ENCODE measurements at regions not wholly inside any gene's neighbourhood (a gene's known extent, or its start where the extent isn't known, plus 50 kb on each side); places are given as distances from the start of the nearest gene placed in this dataset.

DNA sequence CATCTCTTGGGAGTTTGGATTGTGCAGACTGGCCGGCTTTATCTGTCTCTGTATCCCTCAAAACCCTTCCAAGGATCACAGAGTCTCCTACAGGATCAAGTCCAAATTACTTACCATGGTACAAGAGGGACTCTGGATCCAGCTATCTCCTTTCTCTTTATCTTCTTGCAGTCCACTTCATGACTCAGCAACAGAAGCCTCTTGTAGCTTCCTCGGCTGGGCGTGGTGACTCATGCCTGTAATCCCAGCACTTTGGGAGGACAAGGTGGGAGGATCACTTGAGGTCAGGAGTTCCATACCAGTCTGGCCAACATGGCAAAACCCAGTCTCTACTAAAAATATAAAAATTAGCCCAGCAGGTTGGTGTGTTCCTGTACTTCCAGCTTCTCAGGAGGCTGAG lies 189.7 kb downstream of the BCAT1 start:
- no peak for DNase-seq (ENCODE audit: low read depth, low spot score)

DNA sequence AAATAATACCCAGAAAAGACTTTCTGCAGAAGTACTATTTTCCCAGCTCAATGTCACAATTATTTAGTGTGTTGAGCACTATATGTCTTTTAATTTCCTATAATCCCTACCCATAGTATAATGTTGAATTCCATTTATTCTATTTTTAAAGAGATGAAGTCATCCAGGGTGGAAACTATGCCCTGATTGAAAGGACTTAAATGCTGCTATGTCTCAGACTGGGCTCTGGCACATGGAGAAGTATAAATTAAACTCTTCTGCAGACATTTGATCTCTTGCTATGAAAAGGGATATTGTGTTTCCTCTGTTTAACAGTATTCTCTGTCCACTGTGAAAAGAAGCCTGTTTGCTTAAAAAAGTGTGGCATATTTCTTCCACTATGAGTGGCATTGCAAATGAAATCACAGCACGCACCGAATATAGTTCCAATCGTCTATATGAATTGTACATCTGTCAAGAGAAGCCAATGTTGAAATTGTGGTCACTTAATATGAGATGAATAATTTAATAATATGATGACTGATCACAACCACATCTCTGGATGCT lies 192.3 kb downstream of the BCAT1 start:
- DNase-seq (ENCODE audit: low read depth, low spot score), result peak; percentile 15

DNA sequence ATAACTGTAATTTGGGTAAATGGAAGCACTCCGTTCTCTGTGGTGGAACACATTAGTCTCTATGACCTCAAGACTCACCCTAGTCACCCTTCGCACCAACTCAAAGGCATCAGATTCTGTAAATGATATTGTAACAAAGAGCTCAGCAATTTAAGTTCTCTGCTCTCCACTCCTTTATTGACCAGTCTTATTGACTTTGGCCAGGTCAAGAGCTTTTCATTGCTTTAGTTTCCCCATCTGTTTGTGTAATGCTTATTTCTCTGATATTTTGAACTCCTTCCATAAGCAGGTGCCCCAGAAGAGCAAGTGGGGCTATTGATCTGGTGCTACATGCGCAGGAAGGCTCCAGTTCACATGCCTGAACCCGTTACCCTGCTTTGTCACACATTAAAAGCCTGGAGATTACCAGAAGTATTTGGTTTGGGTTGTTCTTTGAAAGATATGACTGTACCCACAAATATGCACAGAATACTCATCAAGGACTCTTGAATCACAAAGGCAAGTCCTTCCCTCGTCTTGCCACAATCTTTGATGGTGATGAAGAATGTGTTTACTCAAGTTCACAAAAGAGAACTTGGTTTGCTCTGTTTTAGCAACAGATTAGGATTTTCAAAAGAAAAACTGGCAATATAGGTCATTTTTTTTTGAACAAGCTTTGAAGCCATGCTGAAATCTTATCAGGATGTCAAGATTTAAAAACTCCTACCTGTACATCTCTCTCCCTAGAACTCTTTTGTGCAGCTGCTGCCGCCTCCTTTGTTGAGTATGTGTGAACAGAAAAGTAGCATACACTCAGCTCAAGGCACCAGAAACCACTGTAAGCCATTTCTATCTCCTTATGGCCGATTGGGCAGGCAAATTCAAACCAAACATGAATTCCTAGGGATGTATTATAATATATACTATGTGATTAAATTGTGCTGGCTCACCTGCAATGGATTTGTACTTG lies 193.9 kb downstream of the BCAT1 start:
- peak; percentile 90 for DNase-seq (ENCODE audit: low read depth, low spot score)

DNA sequence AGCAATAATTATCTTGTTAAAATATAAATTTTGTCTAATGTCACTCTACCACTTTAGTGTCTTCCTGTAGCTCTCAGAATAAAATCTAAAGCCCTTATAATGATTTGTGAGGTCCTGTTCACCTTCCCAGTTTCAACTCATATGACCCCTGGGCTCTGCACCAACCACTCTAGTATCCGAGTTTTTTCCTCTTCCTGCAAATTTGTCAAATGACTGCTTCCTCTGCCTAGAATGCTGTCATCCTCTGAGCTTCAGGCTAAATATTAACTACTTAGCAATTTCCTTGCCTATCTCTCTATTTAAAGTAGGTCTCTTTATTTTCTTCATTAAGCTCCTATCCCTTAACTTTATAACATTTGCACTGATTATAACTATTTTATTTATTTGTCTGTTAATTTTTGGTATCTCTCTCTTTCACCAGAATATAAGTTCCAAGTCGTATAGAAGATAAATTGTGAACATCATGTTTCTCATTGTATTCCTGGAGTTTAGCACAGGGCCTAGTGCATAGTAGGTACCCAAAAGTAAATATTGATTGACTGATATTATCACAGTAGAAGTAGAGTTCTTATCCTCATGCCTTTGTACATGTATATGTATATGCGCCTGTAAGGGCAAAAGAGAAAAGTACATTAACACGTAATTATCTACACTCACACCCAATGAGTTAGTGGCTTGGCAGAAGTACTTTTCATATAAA lies 196.0 kb downstream of the BCAT1 start:
- DNase-seq (ENCODE audit: low read depth, low spot score), result no peak

DNA sequence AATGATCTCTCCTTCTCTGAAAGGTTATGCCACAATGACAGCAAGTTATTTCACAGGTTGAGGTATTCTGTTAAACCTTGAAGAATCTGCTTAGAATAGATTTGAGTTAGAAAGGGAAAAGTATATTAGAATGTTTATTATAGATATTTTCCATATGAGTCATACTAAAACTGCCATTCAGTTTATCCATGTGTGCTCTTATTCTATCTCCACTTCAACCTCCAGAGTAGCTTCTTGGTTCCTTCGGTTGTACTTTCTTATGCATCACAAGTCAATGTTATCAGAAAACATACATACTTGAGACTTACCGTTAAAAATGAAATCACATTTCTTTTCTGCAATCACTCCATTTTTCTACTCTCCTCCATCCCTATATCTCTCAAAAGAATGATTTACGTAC lies 197.7 kb downstream of the BCAT1 start:
- no peak for DNase-seq (ENCODE audit: low read depth, low spot score)

DNA sequence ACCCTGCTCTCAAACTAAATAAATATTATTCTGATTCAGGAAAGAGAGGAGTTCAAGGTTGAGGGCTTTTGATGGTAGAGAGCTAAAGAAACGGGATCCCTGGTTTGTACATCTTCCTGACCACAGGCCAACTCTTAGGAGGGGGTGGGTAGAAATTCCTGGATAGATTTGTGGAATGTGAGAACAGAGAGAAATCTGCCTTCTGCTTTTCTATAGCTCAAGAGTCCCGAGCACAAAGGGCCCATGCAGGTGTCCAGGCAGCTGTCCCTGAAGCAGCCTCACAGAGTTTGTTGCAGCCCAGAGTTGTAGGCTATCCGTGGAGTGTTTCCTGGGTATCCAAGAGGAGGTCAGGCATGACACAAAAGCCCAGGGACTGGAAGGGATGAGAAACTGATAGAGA lies 198.6 kb downstream of the BCAT1 start:
- DNase-seq (ENCODE audit: low read depth, low spot score), result peak; percentile 10

DNA sequence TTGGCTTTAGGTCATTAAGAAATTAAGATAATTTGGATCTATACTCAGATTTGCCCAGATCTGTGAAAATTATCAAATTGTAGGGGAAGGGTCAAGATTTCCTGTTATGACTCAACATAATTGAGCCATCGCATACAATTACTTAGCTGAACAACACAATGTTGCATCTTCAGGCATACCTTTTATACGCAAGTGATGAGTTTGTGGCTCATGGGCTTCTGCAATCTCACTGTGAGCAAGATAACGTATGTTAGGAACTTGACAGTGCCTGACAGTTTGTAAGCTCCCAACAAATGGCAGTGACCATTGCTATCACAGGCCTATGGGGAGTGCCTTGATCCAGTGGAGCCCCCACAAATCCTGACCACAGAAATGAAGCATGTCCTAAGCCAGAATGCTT lies 199.7 kb downstream of the BCAT1 start:
- DNase-seq (ENCODE audit: low read depth, low spot score), result no peak

DNA sequence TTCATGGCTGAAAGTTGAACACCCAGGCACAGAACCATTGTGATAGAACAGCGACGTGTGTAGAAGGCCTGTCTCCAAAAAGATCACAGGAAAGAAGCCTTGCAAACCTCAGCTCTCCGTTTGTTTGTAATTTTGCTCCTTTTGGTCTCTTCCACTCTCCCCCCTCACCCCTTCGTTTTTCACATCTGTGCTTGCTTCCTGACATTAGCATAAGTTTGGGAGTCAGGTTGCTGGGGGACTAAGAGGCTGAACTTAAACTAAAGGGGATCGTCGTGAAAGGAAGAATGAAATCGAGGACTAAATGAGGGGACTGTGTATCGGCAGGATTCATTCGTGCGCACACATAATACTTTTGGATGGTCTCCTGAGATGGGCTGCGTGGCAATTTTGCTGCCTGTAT lies 200.6 kb downstream of the BCAT1 start:
- no peak for DNase-seq (ENCODE audit: low read depth, low spot score)

DNA sequence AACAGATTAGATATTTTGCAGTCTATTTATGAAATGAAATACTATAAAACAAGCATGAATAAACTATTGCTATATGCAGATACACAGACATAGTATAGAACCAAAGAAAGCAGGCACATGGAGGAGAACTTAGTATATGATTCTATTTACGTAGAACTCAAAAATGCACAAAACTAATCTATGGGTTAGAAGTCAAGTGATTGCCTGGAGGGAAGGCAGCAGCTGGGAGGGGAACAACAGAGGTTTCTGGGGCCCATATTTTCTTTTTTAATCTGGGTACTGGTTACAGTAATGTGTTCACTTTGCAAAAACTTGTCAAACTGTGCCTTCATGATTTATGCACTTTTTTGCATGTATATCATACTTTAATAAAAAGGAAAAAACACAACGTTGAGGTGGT lies 202.0 kb downstream of the BCAT1 start:
- no peak for DNase-seq (ENCODE audit: low read depth, low spot score)

DNA sequence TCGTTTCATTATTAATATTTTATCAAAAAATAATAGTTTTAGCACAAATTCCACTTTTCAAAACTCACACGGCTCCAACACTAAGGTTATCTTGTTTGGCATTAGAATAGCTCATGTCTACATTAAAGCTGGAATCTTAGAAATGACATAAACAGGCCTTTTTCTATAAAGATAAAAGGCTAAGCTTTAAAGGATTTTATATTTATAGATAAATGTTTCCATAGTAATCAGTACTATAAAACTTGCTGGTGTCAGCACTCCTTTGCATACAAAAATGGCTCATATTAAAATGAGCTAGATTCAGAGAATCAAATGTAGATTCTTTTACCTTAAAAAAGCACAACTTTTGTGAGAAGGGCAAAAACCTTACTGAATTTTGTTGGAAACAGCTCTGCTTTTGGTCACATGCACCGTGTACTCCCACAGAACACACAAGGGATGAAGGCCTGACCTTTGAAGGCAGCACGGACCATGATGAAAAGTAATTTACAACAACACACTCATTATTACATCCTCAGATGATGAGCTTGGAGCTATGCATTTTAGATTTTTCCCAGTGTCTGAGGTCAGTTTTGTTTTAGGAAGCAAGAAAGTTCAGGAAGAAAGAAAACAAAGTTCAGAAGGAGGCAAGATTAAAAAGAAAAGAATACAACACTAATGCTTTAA lies 202.8 kb downstream of the BCAT1 start:
- DNase-seq (ENCODE audit: low read depth, low spot score), result no peak

DNA sequence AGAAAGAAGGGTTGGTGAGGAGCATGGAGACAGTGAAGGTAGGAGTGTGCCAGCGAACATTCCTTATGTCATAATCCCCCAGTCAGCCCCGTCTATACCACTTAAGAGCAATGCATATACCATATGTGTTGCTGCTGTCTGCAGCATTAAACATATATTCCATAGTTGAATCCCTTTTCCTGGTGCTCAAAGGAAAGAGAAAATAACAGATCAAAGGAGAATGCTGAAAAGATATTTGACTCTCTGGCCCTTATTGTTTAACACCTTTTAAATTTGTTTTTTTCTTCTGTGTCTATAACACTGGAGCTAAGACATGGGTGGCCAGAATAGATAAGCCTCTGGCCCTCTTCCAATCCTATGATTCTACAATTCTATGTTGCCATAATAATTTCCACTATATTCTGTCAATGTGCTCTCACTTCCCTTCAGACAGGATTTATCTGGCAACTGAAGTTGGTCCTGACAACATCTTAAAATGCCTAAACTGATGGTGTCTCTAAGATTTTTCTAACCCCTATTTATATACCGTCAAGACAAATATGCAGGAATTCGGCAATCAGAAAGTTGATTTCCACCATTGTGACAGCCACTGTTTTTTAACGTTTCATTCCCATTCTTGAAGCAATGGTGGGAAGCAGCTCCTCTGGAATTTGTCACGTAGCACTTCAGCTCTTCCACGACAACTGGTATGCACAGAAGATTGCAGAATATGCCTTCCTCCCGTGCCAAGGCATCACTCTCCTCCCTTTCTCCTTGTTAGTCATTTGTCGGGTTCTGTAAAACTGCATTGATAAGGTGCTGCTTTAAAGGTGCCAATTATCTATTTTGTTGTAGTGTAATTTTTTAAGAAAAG lies 204.7 kb downstream of the BCAT1 start:
- DNase-seq (ENCODE audit: low read depth, low spot score), result no peak

DNA sequence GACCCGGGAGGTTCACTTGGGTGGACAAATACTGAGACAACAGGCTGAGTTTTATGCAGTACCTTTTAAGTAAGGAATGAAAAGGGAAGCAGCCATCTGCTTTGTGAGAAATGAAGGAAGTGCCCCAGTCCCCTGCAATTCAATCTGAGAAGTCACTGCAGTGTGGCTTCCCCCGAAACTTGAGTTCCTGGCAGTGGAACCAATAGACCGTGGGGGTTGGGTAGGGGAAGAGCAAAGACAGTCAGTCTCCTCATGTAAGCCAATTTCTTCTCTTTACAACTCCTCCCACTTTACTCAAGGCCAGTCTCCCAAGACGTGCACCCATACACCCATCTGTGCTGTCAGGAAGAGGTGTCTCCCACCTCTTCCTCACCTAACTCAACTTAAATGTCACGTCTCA lies 206.5 kb downstream of the BCAT1 start:
- no peak for DNase-seq (ENCODE audit: low read depth, low spot score)

DNA sequence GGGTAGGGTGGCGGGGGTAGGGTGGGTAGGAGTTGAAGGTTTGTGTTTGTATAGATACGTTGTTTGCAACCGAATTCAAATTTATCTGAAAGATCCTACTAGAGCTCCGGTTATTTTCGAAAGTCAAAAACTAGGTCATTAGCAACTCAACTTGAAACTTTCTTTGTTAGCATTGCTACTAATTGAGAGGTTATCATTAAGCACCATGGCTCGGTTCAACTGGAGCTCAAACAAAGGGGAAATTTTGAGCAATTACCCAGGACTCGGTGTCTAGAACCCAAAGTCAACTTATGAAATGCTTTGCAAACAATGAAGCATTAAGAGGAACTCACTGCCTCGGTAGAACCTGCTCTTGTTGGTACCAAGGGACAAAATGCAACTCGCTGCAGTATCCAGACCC lies 207.7 kb downstream of the BCAT1 start:
- DNase-seq (ENCODE audit: low read depth, low spot score), result no peak

DNA sequence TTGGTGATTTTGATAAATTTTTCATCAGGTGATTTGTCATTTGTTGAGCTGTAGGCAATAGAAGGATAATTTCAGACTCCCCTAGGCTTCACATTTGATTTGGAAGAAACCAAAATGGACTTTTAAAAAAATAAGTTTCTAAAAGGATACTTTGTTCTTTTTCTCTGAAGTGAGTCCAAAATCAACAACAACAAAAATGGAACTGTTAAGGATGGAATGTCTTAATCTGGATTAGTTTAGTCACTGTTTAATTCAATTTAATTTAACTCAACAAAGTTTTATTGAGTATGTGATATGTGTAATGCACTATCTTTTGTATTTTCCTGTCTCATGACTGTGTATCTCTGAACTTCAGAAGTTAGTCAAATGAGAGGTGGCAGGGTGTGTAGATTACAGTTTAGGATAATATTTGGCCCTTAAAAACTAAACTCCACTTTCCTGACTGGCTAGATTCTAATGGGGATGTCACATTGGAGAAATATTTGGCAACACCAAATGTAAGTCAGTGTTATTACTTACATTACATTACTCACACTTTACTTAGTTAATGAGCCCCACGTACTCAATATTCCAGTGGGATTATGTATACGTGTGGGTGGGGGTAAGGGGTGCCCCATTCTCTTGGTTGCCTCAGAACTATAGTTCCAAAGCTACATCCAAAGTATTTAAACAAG lies 209.7 kb downstream of the BCAT1 start:
- peak; percentile 36 for DNase-seq (ENCODE audit: low read depth, low spot score)

DNA sequence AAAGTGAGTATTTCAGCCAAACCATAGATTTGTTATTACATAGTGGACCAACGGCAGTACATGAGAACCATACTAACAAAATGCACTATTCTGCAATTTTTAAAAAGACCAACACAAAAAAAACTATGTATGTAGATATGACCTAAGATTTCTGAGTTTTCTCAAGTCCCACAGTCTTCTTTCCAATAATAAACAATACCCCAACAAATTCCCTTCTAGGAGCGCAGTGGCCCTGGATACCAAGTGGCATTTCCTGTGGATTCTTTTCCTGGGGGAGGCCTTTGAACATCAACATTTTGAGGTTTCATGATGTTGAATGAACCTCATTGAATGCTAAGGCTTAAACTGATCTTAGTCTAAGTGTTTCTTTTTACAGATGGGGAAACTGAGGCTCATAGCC lies 210.5 kb downstream of the BCAT1 start:
- peak; percentile 35 for DNase-seq (ENCODE audit: low read depth, low spot score)

DNA sequence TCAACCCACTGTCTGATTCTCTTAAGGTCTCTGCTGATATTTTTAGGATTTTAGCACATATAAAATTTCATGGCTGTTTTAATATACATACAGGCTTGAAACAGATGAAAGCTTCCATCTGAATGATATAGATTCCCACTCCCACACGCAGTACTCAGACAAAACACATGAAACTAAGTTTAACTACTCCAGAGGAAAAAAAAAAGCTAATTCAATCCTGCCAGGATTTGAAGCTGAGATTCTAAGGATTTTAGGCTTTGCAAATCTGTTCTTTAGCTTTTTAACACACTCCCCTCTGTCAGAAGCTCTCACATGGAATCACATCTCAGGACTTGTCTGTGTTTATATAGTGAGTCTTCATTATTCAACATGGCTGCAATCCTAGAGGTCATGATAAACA lies 217.3 kb downstream of the BCAT1 start:
- DNase-seq (ENCODE audit: low read depth, low spot score), result no peak

DNA sequence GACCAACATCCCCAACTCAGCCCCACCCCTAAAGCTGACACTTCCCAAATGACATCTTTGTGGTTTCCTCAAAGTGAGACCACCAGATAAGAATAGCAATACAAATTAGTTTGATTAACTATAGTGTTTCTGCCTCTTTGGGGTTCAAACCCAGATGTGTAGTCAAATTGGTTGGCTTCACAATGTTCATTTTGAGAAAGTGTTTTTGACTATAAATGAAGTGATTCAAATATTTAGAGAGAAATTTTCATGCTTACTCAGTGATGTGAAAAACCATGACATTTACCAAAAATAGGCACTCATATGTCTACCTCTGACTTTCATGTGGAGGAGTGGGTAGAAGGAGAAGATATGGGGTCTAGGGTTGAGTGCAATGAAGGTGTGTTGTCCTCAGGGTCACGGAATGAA lies 218.4 kb downstream of the BCAT1 start:
- DNase-seq (ENCODE audit: low read depth, low spot score), result no peak

DNA sequence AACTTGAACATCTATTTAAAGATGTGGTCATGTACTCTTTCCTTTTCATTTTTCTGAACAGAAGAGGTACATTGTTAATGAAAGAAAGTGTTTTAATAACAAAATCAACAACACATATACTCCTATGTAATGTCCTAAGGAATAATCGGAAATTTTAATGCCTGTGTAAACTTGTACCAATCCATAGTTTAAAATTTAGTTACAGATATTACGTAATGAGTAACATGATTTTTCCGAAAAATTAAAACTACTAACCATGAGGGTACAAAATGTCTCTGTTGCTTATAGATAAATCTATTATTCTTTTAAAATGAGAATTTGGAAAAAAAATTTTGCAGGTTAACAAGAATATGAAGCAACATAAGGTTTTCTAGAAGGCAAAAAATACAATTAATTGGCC lies 220.1 kb downstream of the BCAT1 start:
- DNase-seq (ENCODE audit: low read depth, low spot score), result no peak

DNA sequence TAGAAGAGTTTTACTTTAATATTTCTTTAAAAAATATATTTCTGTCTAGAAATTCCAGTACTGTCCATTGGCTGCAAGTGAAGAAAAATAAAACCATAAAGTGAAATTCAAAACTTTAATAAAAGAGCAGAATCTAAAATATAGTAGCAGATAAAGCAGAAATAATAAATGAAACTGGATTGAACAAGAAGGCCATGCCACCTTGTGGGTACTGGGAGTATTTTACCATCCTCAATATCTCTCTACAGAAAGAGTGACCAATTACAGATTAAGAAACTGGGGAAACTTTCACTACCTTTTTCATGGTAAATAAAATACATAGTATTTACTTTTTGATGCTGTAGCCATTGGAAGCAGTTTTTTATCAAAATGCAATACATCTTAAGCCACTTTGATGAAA lies 220.5 kb downstream of the BCAT1 start:
- DNase-seq (ENCODE audit: low read depth, low spot score), result peak; percentile 63

DNA sequence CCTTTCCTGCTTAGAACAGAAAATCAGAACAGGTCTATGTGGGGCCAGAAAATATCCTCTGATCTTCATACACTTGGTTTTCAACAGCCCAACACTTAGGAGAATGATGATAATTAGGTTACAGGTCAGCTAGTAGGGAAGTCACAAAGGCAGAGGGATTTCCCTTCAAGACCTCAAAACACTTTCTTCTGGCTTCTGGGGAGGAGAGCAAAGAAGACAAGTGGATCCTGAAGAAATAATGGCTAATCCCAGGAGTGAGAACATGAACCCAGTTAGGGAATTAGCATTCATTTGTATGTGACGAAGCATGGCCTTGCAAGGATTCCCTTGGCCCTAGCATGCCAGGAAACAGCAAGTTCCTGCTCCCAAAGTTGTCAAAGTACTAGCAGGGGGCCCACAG lies 223.3 kb downstream of the BCAT1 start:
- no peak for DNase-seq (ENCODE audit: low read depth, low spot score)

DNA sequence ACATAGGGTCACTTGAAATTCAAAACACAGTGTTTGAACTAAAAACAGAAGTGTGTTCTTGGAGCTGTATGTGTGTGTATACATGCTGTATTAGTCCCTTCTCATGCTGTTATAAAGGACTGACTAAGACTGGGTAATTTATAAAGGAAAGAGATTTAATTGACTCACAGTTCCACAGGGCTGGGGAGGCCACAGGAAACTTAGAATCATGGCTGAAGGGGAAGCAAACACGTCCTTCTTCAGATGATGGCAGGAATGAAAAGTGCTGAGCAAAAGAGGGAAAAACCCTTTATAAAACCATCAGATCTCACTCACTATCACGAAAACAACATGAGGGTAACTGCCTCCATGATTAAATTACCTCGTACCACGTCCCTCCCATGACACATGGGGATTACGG lies 224.1 kb downstream of the BCAT1 start:
- DNase-seq (ENCODE audit: low read depth, low spot score), result no peak
